Adrenal gland (tissue), 9 donors: ENCODE measurements at regions not wholly inside any gene's neighbourhood (a gene's known extent, or its start where the extent isn't known, plus 50 kb on each side); places are given as distances from the start of the nearest gene placed in this dataset.

Experiments used
- DNase-seq, 7 donors: peaks; one replicate each; pipeline ENCODE4 v3.0.0-alpha.2; 2019 to 2020
- H3K27ac ChIP-seq, 5 donors: fragments of 200-600 bp; sonication (generic) in 4 of 5; 1 replicate in 3 of 5; 2 replicates in 2 of 5; pipeline versions ENCODE4 v1.5.1 to v1.8.0; 2016 to 2020; ENCODE audit warnings: mild to moderate bottlenecking in 1 of 5
- H3K27me3 ChIP-seq: fragments of 200-600 bp; 2 replicates; pipeline ENCODE4 v1.8.0; 2021
- H3K36me3 ChIP-seq, 2 donors: fragments of 200-600 bp; replicated peaks in 1 of 2; 1 replicate in 1 of 2; 2 replicates in 1 of 2; pipeline versions ENCODE4 v1.5.1 to v1.8.0; 2018 to 2022
- H3K4me1 ChIP-seq, 2 donors: fragments of 200-600 bp; replicated peaks in 1 of 2; 1 replicate in 1 of 2; 2 replicates in 1 of 2; pipeline versions ENCODE4 v1.5.1 to v1.8.0; 2018 to 2021
- H3K4me3 ChIP-seq, 4 donors: fragments of 200-600 bp; sonication (generic) in 3 of 4; one replicate each; pipeline ENCODE4 v1.5.1; 2016 to 2018
- H3K9me3 ChIP-seq, 3 donors: fragments of 200-600 bp; sonication (generic) in 1 of 3; replicated peaks in 1 of 3; 1 replicate in 2 of 3; 2 replicates in 1 of 3; pipeline versions ENCODE4 v1.5.1 to v1.8.0; 2016 to 2021
- POLR2A ChIP-seq, 2 donors: fragments of 450-650 bp; IDR thresholded peaks; one replicate each; pipeline ENCODE4 v1.6.1; 2017; ENCODE audit warnings: antibody characterized with exemption in 2 of 2, mild to moderate bottlenecking in 2 of 2, moderate library complexity in 1 of 2
- WGBS, 4 donors: extraction: QIAGEN DNeasy Blood & Tissue Kit in 2 of 4; methylation state at CpG; one replicate each; pipeline versions ENCODE4 v1.1.5 to v1.1.7; 2013 to 2017; 5-methylcytosine and 5-hydroxymethylcytosine counted together
- intact Hi-C, 2 donors: fragments of 100-400 bp; cut with DNase I; formaldehyde crosslinking; loops; one replicate each; pipeline versions ENCODE4 v1.14.1 to v1.15.0; 2022 to 2023
- TF ChIP-seq, protein P1 (sequence below), 6 experiments: fragments of 450-650 bp in 4 of 6; fragments of 200-600 bp in 2 of 6; sonication (generic) in 1 of 6; IDR thresholded peaks; 1 replicate in 5 of 6; 2 replicates in 1 of 6; pipeline versions ENCODE4 v1.5.1 to v1.8.0; 2016 to 2021; ENCODE audit warnings: antibody characterized with exemption in 6 of 6, mild to moderate bottlenecking in 2 of 6, moderate library complexity in 1 of 6
- donor health status: healthy with polysubstance abuse.
- donor health status: Bipolar disorder and iron deficiency.
- donor health status: DM: yes; HTN: yes; CAD: no.
- donor health status: DM: no; HTN: no; CAD: no.
- donor health status: DM: no; HTN: no; CAD: no.

DNA sequence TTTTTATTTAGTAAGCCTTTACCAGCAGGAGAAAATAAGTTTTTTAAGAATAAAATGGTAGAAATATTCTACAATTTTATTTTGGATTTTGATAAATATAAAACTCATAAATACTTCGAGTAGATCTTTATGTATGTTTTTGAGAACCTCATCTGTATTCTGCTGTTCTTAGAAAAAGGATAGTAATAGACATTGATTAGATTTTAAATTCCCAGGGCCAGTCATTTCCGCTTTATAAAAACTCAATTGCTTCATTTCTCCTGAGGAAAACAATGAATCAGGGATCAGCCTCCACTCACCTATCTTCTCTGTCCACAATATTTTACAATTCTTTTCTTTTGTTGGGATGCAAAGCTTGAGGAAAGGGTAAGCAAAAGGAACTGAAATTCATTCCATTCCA lies 1983.5 kb upstream of the C9orf72 start:
- intact Hi-C loops: no loop called here
- Histone ChIP-seq H3K27ac (no peak overlapping the region), H3K36me3 (no peaks in the 10 kb centered on the region), H3K27me3 (no peaks in the 10 kb centered on the region), H3K4me1 (no peaks in the 10 kb centered on the region), H3K9me3 (peaks cover 0 to 4% (median 0%) of the 10 kb centered on the region in 3 donors), H3K4me3 (no peak overlapping the region)
- 71 to 77% (median 73%) methylated on average over 2 of the region's 2 CpGs for WGBS, 4 donors
- DNase-seq: no peak
- TF ChIP-seq, protein P1, sequence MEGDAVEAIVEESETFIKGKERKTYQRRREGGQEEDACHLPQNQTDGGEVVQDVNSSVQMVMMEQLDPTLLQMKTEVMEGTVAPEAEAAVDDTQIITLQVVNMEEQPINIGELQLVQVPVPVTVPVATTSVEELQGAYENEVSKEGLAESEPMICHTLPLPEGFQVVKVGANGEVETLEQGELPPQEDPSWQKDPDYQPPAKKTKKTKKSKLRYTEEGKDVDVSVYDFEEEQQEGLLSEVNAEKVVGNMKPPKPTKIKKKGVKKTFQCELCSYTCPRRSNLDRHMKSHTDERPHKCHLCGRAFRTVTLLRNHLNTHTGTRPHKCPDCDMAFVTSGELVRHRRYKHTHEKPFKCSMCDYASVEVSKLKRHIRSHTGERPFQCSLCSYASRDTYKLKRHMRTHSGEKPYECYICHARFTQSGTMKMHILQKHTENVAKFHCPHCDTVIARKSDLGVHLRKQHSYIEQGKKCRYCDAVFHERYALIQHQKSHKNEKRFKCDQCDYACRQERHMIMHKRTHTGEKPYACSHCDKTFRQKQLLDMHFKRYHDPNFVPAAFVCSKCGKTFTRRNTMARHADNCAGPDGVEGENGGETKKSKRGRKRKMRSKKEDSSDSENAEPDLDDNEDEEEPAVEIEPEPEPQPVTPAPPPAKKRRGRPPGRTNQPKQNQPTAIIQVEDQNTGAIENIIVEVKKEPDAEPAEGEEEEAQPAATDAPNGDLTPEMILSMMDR (IDR thresholded peaks at IDR 0.05): no peak
- no peak for TF ChIP-seq POLR2A (IDR thresholded peaks at IDR 0.05)

DNA sequence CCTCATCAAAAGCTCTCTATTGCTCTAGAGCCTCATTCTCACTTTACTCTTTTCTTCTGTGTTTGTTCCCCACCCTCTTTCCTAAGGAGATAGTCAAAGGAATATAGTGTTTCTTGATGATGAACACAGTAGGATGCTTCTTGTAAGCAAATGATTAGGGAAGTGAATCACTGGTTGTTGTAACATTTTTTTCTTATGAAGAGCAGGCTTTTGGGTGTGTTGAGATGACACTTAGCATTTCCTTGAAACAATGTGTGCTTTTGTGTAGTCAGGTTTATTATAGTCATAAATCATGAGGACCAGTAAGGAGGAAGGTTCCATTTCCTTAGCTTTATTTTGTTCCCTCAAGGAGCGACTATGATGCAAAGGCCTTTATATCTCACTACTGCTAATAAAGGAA lies 1991.3 kb upstream of the C9orf72 start:
- Histone ChIP-seq H3K4me3 (no peak overlapping the region), H3K4me1 (no peaks in the 10 kb centered on the region), H3K27ac (no peak overlapping the region), H3K36me3 (no peaks in the 10 kb centered on the region), H3K9me3 (no peaks in the 10 kb centered on the region), H3K27me3 (no peaks in the 10 kb centered on the region)
- DNase-seq: no peak
- 29 to 65% (median 39%) methylated on average over 1 of the region's 1 CpG for WGBS, 4 donors
- TF ChIP-seq, protein P1 (IDR thresholded peaks at IDR 0.05): no peak
- TF ChIP-seq POLR2A (IDR thresholded peaks at IDR 0.05): no peak
- intact Hi-C loops: no loop called here

DNA sequence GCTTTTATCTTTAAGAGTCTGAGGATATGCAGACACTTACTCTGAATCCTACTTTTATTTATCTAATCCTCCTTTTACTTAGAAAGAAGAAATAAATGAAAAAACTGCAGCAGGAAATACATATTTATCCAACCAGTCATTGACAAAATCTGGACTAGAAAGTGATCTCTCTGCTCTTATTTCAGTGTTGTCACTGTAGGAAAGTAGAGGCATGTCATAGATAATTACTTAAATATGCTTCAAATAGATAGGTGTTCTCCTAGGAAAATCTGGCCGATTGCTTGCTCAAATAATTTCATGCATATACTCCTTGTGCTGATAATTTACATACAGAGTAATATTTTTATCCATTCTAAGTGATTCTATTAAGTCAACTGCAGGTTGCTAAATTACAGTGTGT lies 2001.9 kb upstream of the C9orf72 start:
- no peak for DNase-seq
- Histone ChIP-seq H3K9me3 (no peaks in the 10 kb centered on the region), H3K4me1 (no peaks in the 10 kb centered on the region), H3K36me3 (no peaks in the 10 kb centered on the region), H3K27ac (no peak overlapping the region), H3K27me3 (no peaks in the 10 kb centered on the region), H3K4me3 (no peak overlapping the region)
- intact Hi-C loops: no loop called here
- TF ChIP-seq, protein P1 (IDR thresholded peaks at IDR 0.05): no peak
- no peak for TF ChIP-seq POLR2A (IDR thresholded peaks at IDR 0.05)
- 17 to 59% (median 40%) methylated on average over 1 of the region's 1 CpG for WGBS, 4 donors

- H3K27ac ChIP-seq: no peak overlapping the region
- no peaks in the 10 kb centered on the region for H3K36me3 ChIP-seq
- no peak overlapping the region for H3K4me3 ChIP-seq
- 48 to 67% (median 64%) methylated on average over 2 of the region's 2 CpGs for WGBS, 4 donors
- no peaks in the 10 kb centered on the region for H3K27me3 ChIP-seq
- DNase-seq: no peak
- no peak for TF ChIP-seq POLR2A (IDR thresholded peaks at IDR 0.05)
- TF ChIP-seq, protein P1 (IDR thresholded peaks at IDR 0.05): no peak
- no peaks in the 10 kb centered on the region for H3K4me1 ChIP-seq
- intact Hi-C loops: no loop called here
- no peaks in the 10 kb centered on the region for H3K9me3 ChIP-seq
Measured at GRCh38 chr9:29588361-29588760, 2015.1 kb upstream of the C9orf72 start.
